MM.1S (cell line): ENCODE measurements at regions not wholly inside any gene's neighbourhood (a gene's known extent, or its start where the extent isn't known, plus 50 kb on each side); places are given as distances from the start of the nearest gene placed in this dataset.

Experiments used
- DNase-seq: peaks from one replicate; pipeline ENCODE4 v3.0.0-alpha.2; 2015
- H2AFZ ChIP-seq: fragments of 300-600 bp; sonication (generic); 2 replicates; pipeline ENCODE4 v1.6.0; 2016; ENCODE audit warnings: antibody characterized with exemption, low read length
- H3F3A ChIP-seq: fragments of 300-600 bp; sonication (generic); 2 replicates; pipeline ENCODE4 v1.6.1; 2016; ENCODE audit warnings: mild to moderate bottlenecking, antibody characterized with exemption, low read length, moderate library complexity, mixed read lengths; ENCODE audit not compliant: insufficient read depth
- H3K27ac ChIP-seq: fragments of 300-600 bp; sonication (generic); 2 replicates; pipeline ENCODE4 v1.5.1; 2016; ENCODE audit warnings: mild to moderate bottlenecking, low read length
- H3K27me3 ChIP-seq: fragments of 300-600 bp; sonication (generic); replicated peaks from 2 replicates; pipeline ENCODE4 v1.6.0; 2016; ENCODE audit warnings: low read length; ENCODE audit not compliant: insufficient read depth
- H3K36me3 ChIP-seq: fragments of 300-600 bp; sonication (generic); replicated peaks from 2 replicates; pipeline ENCODE4 v1.6.1; 2016; ENCODE audit warnings: mild to moderate bottlenecking, low read length, mixed read lengths; ENCODE audit not compliant: insufficient read depth
- H3K4me1 ChIP-seq: fragments of 300-600 bp; sonication (generic); 2 replicates; pipeline ENCODE4 v1.6.1; 2016; ENCODE audit warnings: low read length, mixed read lengths
- H3K4me2 ChIP-seq: fragments of 300-600 bp; sonication (generic); 2 replicates; pipeline ENCODE4 v1.6.0; 2016; ENCODE audit warnings: low read depth, low read length
- H3K4me3 ChIP-seq: fragments of 300-600 bp; sonication (generic); 2 replicates; pipeline ENCODE4 v1.5.1; 2016; ENCODE audit warnings: low read length, mixed read lengths
- H3K79me2 ChIP-seq: fragments of 300-600 bp; sonication (generic); 2 replicates; pipeline ENCODE4 v1.6.1; 2016; ENCODE audit warnings: mixed run types, low read length, mixed read lengths
- H3K9ac ChIP-seq: fragments of 300-600 bp; sonication (generic); 2 replicates; pipeline ENCODE4 v1.6.1; 2016; ENCODE audit warnings: low read length, mixed read lengths
- H3K9me2 ChIP-seq: fragments of 300-600 bp; sonication (generic); replicated peaks from 2 replicates; pipeline ENCODE4 v1.6.1; 2016; ENCODE audit warnings: mild to moderate bottlenecking, low read length, mixed read lengths; ENCODE audit not compliant: insufficient read depth
- H3K9me3 ChIP-seq: fragments of 300-600 bp; sonication (generic); replicated peaks from 2 replicates; pipeline ENCODE4 v1.6.1; 2016; ENCODE audit warnings: mild to moderate bottlenecking, low read length, mixed read lengths; ENCODE audit not compliant: insufficient read depth
- H4K20me1 ChIP-seq: fragments of 300-600 bp; sonication (generic); 2 replicates; pipeline ENCODE4 v1.6.1; 2016; ENCODE audit warnings: mild to moderate bottlenecking, low read length, moderate library complexity, mixed read lengths; ENCODE audit not compliant: insufficient read depth
- CTCF ChIP-seq: fragments of 300-600 bp; sonication (generic); IDR thresholded peaks from 2 replicates; pipeline ENCODE4 v1.5.1; 2016; ENCODE audit warnings: antibody characterized with exemption, low read length, mixed read lengths
- EZH2 ChIP-seq: fragments of 300-600 bp; sonication (generic); optimal IDR thresholded peaks from 2 replicates; pipeline ENCODE3; 2017; ENCODE audit warnings: low read depth, mild to moderate bottlenecking, antibody characterized with exemption, low read length, mixed read lengths
- EZH2phosphoT487 ChIP-seq: fragments of 300-600 bp; sonication (generic); IDR thresholded peaks from 2 replicates; pipeline ENCODE4 v1.6.1; 2018; ENCODE audit warnings: antibody characterized with exemption, low read length

DNA sequence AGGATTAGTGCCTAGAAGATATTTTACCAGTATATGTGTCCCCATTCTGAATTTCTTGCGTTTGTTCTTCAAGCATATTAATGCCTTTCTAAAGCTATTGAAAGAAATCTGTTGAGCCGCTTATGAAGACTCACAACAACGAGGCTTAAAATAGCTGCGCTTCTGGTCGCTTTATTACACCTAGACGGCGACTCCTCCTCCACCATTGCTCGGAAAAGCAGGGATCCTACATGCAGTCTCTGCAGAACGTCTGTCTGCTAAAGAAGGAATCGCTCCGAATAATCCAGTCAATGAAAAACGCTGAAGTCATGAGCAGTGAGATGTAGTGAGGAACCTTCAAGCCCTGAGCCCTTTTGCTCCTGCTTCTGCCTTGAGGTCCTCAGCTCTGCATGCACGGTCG, 94.8 kb upstream of the ZNF516 start:
- Histone ChIP-seq H4K20me1 (no peaks in the 10 kb centered on the region), H3K9me3 (no peaks in the 10 kb centered on the region), H3F3A (no peaks in the 10 kb centered on the region), H3K4me2 (no peak overlapping the region), H3K27ac (no peak overlapping the region), H3K4me1 (no peaks in the 10 kb centered on the region), H3K79me2 (no peaks in the 10 kb centered on the region), H3K27me3 (no peaks in the 10 kb centered on the region), H3K9ac (no peak overlapping the region), H2AFZ (no peak overlapping the region), H3K4me3 (no peak overlapping the region), H3K9me2 (no peaks in the 10 kb centered on the region), H3K36me3 (no peaks in the 10 kb centered on the region)
- no peak for DNase-seq
- TF ChIP-seq EZH2phosphoT487 = no peak
- no peak for TF ChIP-seq CTCF
- no peak for TF ChIP-seq EZH2

GRCh38 chr18:76589316-76589715, 94.3 kb upstream of the ZNF516 start:
- no peak overlapping the region for H2AFZ ChIP-seq
- no peaks in the 10 kb centered on the region for H3K27me3 ChIP-seq

DNA sequence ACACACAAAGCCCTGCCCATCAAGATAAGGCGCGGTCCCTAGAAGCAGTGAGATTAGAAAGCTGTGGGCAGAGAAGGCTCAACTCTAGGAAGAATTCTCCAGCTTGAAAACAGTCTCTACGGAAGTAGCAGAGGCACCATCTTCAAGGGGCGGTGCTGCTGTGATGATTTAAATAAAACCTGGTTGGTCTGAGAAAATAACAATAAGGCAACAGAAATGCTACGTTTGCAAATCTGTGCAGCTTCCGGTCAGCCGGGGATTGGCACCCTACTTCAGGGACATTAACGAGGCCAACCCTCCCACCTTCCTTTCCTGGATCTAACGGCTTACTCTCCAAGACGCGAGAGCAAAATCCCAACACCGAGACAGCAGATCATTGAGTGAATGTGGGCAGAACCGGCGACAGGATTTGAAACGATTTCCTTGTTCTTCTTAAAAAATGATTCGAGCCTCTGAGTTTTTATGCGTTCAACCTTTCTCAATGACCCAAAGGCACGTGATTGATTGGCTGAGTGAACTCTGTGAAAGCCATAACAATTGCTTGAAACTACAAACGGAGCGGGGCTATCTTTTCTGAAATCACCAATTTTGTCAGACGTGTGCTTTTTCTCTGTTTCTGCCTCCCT, 93.7 kb upstream of the ZNF516 start:
- no peaks in the 10 kb centered on the region for H3K36me3 ChIP-seq
- DNase-seq = no peak
- H3K79me2 ChIP-seq = no peaks in the 10 kb centered on the region
- no peaks in the 10 kb centered on the region for H3F3A ChIP-seq
- no peaks in the 10 kb centered on the region for H3K9me3 ChIP-seq
- no peaks in the 10 kb centered on the region for H3K9me2 ChIP-seq
- H3K27me3 ChIP-seq = no peaks in the 10 kb centered on the region
- no peak overlapping the region for H3K27ac ChIP-seq
- no peaks in the 10 kb centered on the region for H3K4me1 ChIP-seq
- no peak overlapping the region for H3K9ac ChIP-seq
- no peaks in the 10 kb centered on the region for H4K20me1 ChIP-seq
- H3K4me3 ChIP-seq = no peak overlapping the region
- TF ChIP-seq EZH2 = no peak
- no peak overlapping the region for H2AFZ ChIP-seq
- H3K4me2 ChIP-seq = no peak overlapping the region

More at GRCh38 chr18:76589316-76589715, 94.3 kb upstream of the ZNF516 start:
- Histone ChIP-seq H3K79me2 (no peaks in the 10 kb centered on the region), H3K9ac (no peak overlapping the region), H3K4me3 (no peak overlapping the region), H3F3A (no peaks in the 10 kb centered on the region), H3K4me2 (no peak overlapping the region), H3K9me3 (no peaks in the 10 kb centered on the region), H3K36me3 (no peaks in the 10 kb centered on the region), H3K9me2 (no peaks in the 10 kb centered on the region), H3K27ac (no peak overlapping the region), H4K20me1 (no peaks in the 10 kb centered on the region), H3K4me1 (no peaks in the 10 kb centered on the region)
- no peak for DNase-seq
- TF ChIP-seq CTCF (no peak), EZH2phosphoT487 (no peak), EZH2 (no peak)

DNA sequence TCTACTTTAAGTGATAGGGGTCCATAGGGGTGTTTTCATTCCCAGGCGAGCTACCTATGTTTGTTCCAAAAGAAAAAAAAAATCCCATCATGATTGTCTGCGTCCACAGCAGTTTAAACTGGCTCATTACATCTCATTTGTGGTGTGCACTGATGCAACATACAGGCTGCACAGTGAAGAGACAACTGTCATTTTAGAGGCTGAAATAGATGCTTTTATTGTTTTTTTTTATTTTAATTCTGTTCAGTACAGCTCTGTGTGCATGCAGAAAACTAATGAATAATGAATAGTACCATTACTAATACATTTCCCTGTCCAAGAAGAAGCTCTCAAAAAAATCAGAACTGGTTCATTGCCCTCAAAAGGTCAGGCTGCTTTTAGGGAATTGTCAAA, 92.8 kb upstream of the ZNF516 start:
- no peak for TF ChIP-seq CTCF
- TF ChIP-seq EZH2phosphoT487 = no peak
- TF ChIP-seq EZH2 = no peak
- DNase-seq = no peak
- H3F3A ChIP-seq = no peaks in the 10 kb centered on the region
- H3K9ac ChIP-seq = no peak overlapping the region
- H4K20me1 ChIP-seq = no peaks in the 10 kb centered on the region
- no peaks in the 10 kb centered on the region for H3K9me2 ChIP-seq
- no peaks in the 10 kb centered on the region for H3K27me3 ChIP-seq
- no peak overlapping the region for H2AFZ ChIP-seq
- H3K36me3 ChIP-seq = no peaks in the 10 kb centered on the region
- no peaks in the 10 kb centered on the region for H3K9me3 ChIP-seq
- no peak overlapping the region for H3K27ac ChIP-seq
- H3K4me3 ChIP-seq = no peak overlapping the region
- H3K4me1 ChIP-seq = no peaks in the 10 kb centered on the region
- no peak overlapping the region for H3K4me2 ChIP-seq
- H3K79me2 ChIP-seq = no peaks in the 10 kb centered on the region
